Body of pancreas (tissue), 4 donors: ENCODE measurements at regions not wholly inside any gene's neighbourhood (a gene's known extent, or its start where the extent isn't known, plus 50 kb on each side); places are given as distances from the start of the nearest gene placed in this dataset.

Source experiments
- ATAC-seq: fragments of 150-250 bp; one replicate; pipeline ENCODE4 v1.9.1; 2016
- DNase-seq, 4 donors: peaks; one replicate each; pipeline ENCODE4 v3.0.0-alpha.2; 2019
- H3K27ac ChIP-seq, 4 donors: fragments of 200-600 bp; sonication (generic); 1 replicate in 3 of 4; 2 replicates in 1 of 4; pipeline versions ENCODE4 v1.5.1 to v1.6.1; 2016 to 2019; ENCODE audit warnings: mild to moderate bottlenecking in 1 of 4, mixed read lengths in 1 of 4, moderate library complexity in 1 of 4
- H3K27me3 ChIP-seq, 2 donors: fragments of 200-600 bp; sonication (generic); one replicate each; pipeline ENCODE4 v1.6.0; 2016; ENCODE audit warnings: mild to moderate bottlenecking in 1 of 2
- H3K36me3 ChIP-seq, 2 donors: fragments of 200-600 bp; sonication (generic); replicated peaks in 1 of 2; 2 replicates each; pipeline ENCODE4 v1.5.1; 2016; ENCODE audit warnings: low read depth in 2 of 2; ENCODE audit not compliant: insufficient read depth in 1 of 2
- H3K4me1 ChIP-seq: fragments of 200-600 bp; sonication (generic); one replicate; pipeline ENCODE4 v1.6.0; 2016
- H3K4me3 ChIP-seq, 2 donors: fragments of 200-600 bp; sonication (generic); 1 replicate in 1 of 2; 2 replicates in 1 of 2; pipeline ENCODE4 v1.5.1; 2016 to 2019
- H3K9me3 ChIP-seq, 3 donors: fragments of 200-600 bp; sonication (generic); 1 replicate in 2 of 3; 2 replicates in 1 of 3; pipeline ENCODE4 v1.5.1; 2016
- POLR2A ChIP-seq, 3 donors: fragments of 450-650 bp; IDR thresholded peaks; one replicate each; pipeline ENCODE4 v1.6.1; 2016; ENCODE audit warnings: antibody characterized with exemption in 3 of 3, mild to moderate bottlenecking in 2 of 3
- WGBS, 2 donors: methylation state at CpG; one replicate each; pipeline ENCODE4 v1.1.5; 2017; 5-methylcytosine and 5-hydroxymethylcytosine counted together
- intact Hi-C: fragments of 100-400 bp; cut with DNase I; formaldehyde crosslinking; loops from one replicate; pipeline ENCODE4 v1.15.1; 2023
- TF ChIP-seq, protein P1 (sequence below), 7 experiments: fragments of 450-650 bp in 4 of 7; fragments of 200-600 bp in 3 of 7; sonication (generic) in 3 of 7; IDR thresholded peaks; one replicate each; pipeline ENCODE4 v1.5.1; 2016 to 2019; ENCODE audit warnings: antibody characterized with exemption in 7 of 7

DNA sequence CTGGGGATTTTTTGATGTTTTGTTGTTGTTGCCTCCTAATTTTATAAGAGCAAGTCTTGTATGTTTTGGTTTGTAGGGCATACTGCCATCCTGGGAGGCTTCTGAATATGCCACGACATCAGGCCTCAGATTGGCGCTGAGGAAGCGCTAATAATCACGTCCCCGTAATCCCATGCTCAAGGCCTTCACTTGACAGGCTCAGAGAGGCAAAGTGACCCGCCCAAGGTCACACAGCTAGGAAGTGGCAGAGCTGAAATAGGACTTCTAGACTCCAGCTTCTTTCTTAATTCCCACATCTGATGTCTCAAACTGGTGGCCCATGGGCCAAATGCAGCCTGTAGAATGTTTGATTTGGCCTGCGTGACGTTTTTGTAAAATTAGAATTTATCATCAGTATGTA is 73.5 kb upstream of the PTPN1 start:
- DNase-seq (no peak), ATAC-seq (no peak)
- Histone ChIP-seq H3K4me3 (no peak overlapping the region), H3K27ac (no peak overlapping the region), H3K4me1 (peaks cover 22% of the 10 kb centered on the region), H3K27me3 (no peaks in the 10 kb centered on the region), H3K36me3 (no peaks in the 10 kb centered on the region), H3K9me3 (no peaks in the 10 kb centered on the region)
- intact Hi-C loops = no loop called here
- TF ChIP-seq, protein P1, sequence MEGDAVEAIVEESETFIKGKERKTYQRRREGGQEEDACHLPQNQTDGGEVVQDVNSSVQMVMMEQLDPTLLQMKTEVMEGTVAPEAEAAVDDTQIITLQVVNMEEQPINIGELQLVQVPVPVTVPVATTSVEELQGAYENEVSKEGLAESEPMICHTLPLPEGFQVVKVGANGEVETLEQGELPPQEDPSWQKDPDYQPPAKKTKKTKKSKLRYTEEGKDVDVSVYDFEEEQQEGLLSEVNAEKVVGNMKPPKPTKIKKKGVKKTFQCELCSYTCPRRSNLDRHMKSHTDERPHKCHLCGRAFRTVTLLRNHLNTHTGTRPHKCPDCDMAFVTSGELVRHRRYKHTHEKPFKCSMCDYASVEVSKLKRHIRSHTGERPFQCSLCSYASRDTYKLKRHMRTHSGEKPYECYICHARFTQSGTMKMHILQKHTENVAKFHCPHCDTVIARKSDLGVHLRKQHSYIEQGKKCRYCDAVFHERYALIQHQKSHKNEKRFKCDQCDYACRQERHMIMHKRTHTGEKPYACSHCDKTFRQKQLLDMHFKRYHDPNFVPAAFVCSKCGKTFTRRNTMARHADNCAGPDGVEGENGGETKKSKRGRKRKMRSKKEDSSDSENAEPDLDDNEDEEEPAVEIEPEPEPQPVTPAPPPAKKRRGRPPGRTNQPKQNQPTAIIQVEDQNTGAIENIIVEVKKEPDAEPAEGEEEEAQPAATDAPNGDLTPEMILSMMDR (IDR thresholded peaks at IDR 0.05) = no peak
- TF ChIP-seq POLR2A (IDR thresholded peaks at IDR 0.05) = no peak
- WGBS, 2 donors = 68 to 75% methylated on average over 8 of the region's 8 CpGs

DNA sequence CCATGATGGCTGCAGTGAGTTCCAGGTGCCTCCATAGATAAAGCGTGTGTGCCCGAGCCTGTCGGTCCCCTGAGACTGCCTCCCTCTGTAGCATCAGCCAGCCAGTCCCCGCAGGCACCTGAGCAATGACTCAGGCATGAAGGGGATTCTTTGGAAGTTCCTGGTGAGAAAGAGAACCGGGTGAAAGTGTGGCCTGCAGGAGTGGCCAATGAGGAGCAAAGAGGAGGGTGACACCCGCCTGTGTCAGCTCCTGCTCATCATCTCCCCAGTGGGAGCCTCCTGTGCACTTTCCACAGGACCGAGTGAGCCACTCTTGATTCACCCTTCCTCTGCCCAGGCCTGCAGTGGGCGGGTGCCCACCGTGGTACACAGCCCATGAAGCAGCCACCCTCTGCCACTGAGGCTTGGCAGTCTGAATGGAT is 71.2 kb upstream of the PTPN1 start:
- DNase-seq (no peak), ATAC-seq (no peak)
- TF ChIP-seq, protein P1 (IDR thresholded peaks at IDR 0.05) = no peak
- no peak for TF ChIP-seq POLR2A (IDR thresholded peaks at IDR 0.05)
- WGBS, 2 donors = 71 to 84% methylated on average over 6 to 9 of the region's 9 CpGs
- Histone ChIP-seq H3K9me3 (no peaks in the 10 kb centered on the region), H3K27me3 (no peaks in the 10 kb centered on the region), H3K36me3 (no peaks in the 10 kb centered on the region), H3K27ac (no peak overlapping the region), H3K4me1 (peaks cover 22% of the 10 kb centered on the region), H3K4me3 (no peak overlapping the region)
- intact Hi-C loops = no loop called here

GRCh38 chr20:50439539-50440453 is 70.4 kb upstream of the PTPN1 start:
- Histone ChIP-seq H3K36me3 (no peaks in the 10 kb centered on the region), H3K27me3 (no peaks in the 10 kb centered on the region), H3K9me3 (no peaks in the 10 kb centered on the region), H3K4me1 (peaks cover 19% of the 10 kb centered on the region), H3K27ac (peak overlapping the region in 1 of 4 donors; percentile 69), H3K4me3 (no peak overlapping the region)
- no peak for ATAC-seq
- no peak for TF ChIP-seq POLR2A (IDR thresholded peaks at IDR 0.05)
- TF ChIP-seq, protein P1 (IDR thresholded peaks at IDR 0.05) = no peak
- no peak for DNase-seq
- intact Hi-C loops = no loop called here
- WGBS, 2 donors = 84 to 90% methylated on average over 6 to 7 of the region's 7 CpGs

DNA sequence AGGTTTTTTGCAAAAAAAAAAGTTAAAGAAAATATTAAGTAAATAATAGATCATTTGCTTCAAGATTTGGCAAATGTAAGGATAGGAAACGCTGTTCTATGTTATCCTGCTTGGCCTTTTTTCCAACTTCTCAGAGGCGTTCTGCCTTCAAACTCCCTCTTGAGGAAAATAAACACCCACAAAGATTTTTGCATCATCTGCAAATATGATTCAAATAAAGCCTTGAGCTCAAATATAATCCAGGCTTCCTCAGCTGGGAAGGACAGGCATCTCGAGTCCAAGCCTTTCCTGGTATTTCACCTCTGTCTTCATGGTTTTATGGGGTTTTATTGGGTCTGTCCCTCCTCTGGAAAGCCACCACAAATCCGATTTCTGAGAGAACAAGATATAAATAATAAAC is 67.7 kb upstream of the PTPN1 start:
- 71 to 76% methylated on average over 4 of the region's 4 CpGs for WGBS, 2 donors
- Histone ChIP-seq H3K27me3 (no peaks in the 10 kb centered on the region), H3K9me3 (no peaks in the 10 kb centered on the region), H3K36me3 (no peaks in the 10 kb centered on the region), H3K4me1 (peaks cover 30% of the 10 kb centered on the region), H3K4me3 (no peak overlapping the region), H3K27ac (no peak overlapping the region)
- no peak for TF ChIP-seq POLR2A (IDR thresholded peaks at IDR 0.05)
- TF ChIP-seq, protein P1 (IDR thresholded peaks at IDR 0.05) = no peak
- ATAC-seq = no peak
- no peak for DNase-seq
- intact Hi-C loops = no loop called here
